IPS-15b (cell line): ENCODE measurements at regions not wholly inside any gene's neighbourhood (a gene's known extent, or its start where the extent isn't known, plus 50 kb on each side); places are given as distances from the start of the nearest gene placed in this dataset.

Source experiments
- H3K27me3 ChIP-seq: one replicate; pipeline ENCODE4 v1.6.1; 2013; ENCODE audit warnings: low read length; ENCODE audit not compliant: control insufficient read depth, insufficient read depth
- H3K36me3 ChIP-seq: one replicate; pipeline ENCODE4 v1.6.1; 2013; ENCODE audit warnings: low read length; ENCODE audit not compliant: control insufficient read depth, insufficient read depth
- H3K4me1 ChIP-seq: one replicate; pipeline ENCODE4 v1.6.1; 2013; ENCODE audit warnings: mild to moderate bottlenecking, low read length; ENCODE audit not compliant: control insufficient read depth, insufficient read depth
- H3K4me3 ChIP-seq: one replicate; pipeline ENCODE4 v1.5.1; 2013; ENCODE audit warnings: low read depth, low read length
- H3K9ac ChIP-seq: one replicate; pipeline ENCODE4 v1.6.1; 2013; ENCODE audit warnings: low read depth, mild to moderate bottlenecking, low read length
- H3K9me3 ChIP-seq: one replicate; pipeline ENCODE4 v1.6.1; 2013; ENCODE audit warnings: mild to moderate bottlenecking, low read length; ENCODE audit not compliant: control insufficient read depth, insufficient read depth

DNA sequence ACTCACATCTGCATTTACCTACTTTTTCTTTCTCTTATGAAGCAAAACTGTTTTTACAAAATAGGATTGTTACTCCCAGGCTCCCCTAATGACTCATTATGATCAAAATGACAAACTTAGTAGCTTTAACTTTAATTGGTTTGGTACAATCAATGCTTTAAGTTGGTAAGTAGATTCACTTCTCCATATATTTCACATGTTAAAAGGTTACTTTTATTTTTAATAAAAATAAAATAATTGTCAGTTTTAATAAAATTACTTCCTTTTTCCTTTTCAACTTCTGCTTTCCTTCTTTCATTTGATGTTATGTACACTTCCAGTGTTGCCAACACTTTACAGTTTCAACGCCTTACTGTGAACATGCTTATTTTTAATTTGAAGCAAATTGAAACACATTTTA is 477.6 kb downstream of the SETD4 start:
- H3K36me3 ChIP-seq, result no peaks in the 10 kb centered on the region
- H3K27me3 ChIP-seq, result no peaks in the 10 kb centered on the region
- peaks cover 3% of the 10 kb centered on the region for H3K4me1 ChIP-seq
- H3K9ac ChIP-seq, result no peak overlapping the region
- no peaks in the 10 kb centered on the region for H3K9me3 ChIP-seq
- H3K4me3 ChIP-seq, result no peak overlapping the region

- Histone ChIP-seq H3K4me3 (no peak overlapping the region), H3K9me3 (no peaks in the 10 kb centered on the region), H3K27me3 (no peaks in the 10 kb centered on the region), H3K36me3 (no peaks in the 10 kb centered on the region), H3K9ac (no peak overlapping the region), H3K4me1 (peaks cover 3% of the 10 kb centered on the region)
Measured at GRCh38 chr21:35581640-35582039, 478.7 kb downstream of the SETD4 start.

DNA sequence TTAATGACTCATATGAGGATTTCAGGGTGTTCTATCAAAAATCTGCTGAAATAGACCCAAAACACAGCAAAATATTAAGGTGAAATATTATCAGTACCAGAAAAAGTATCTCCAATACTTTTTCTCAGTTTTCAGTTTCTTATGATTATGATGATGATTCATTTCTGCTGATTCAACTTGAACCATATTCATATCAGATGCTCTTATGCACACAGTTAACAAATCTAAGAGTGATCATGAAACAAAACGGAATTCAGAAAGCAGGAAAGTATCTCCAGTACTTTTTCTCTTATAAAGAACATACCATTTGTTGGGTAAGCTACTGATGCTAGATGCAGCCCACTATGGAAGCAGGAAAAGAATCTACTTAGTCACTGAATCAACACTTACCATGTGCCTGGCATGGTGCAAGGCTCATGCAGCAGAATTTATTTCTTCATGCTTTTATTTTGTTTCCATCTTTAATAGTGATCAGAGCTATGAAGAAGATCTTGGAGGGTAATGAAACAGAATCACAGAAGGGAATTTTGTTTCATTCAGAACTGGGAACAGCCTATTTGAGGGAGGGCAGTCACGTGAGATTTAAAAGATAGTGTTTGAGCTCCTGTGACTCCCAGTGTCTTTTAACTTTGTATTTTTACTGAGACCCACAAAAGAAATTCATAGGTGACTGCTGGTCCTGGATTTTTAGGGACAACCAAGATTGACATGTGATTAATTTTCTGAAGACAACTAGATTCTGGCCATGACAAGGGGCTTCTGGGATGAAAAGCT is 480.6 kb downstream of the SETD4 start:
- Histone ChIP-seq H3K4me3 (no peak overlapping the region), H3K9me3 (no peaks in the 10 kb centered on the region), H3K9ac (no peak overlapping the region), H3K27me3 (no peaks in the 10 kb centered on the region), H3K4me1 (no peaks in the 10 kb centered on the region), H3K36me3 (no peaks in the 10 kb centered on the region)

- H3K4me1 ChIP-seq, result no peaks in the 10 kb centered on the region
- no peaks in the 10 kb centered on the region for H3K9me3 ChIP-seq
- no peak overlapping the region for H3K9ac ChIP-seq
- no peaks in the 10 kb centered on the region for H3K27me3 ChIP-seq
- H3K4me3 ChIP-seq, result no peak overlapping the region
- H3K36me3 ChIP-seq, result no peaks in the 10 kb centered on the region
Measured at GRCh38 chr21:35578831-35579471, 481.4 kb downstream of the SETD4 start.

- no peak overlapping the region for H3K9ac ChIP-seq
- no peaks in the 10 kb centered on the region for H3K9me3 ChIP-seq
- H3K27me3 ChIP-seq, result no peaks in the 10 kb centered on the region
- H3K4me3 ChIP-seq, result no peak overlapping the region
- no peaks in the 10 kb centered on the region for H3K36me3 ChIP-seq
- no peaks in the 10 kb centered on the region for H3K4me1 ChIP-seq
Measured at GRCh38 chr21:35578347-35578782, 482.0 kb downstream of the SETD4 start.

GRCh38 chr21:35575280-35575915 is 484.9 kb downstream of the SETD4 start:
- no peaks in the 10 kb centered on the region for H3K27me3 ChIP-seq
- H3K4me1 ChIP-seq, result no peaks in the 10 kb centered on the region
- H3K9ac ChIP-seq, result no peak overlapping the region
- no peaks in the 10 kb centered on the region for H3K36me3 ChIP-seq
- H3K9me3 ChIP-seq, result no peaks in the 10 kb centered on the region
- H3K4me3 ChIP-seq, result no peak overlapping the region

DNA sequence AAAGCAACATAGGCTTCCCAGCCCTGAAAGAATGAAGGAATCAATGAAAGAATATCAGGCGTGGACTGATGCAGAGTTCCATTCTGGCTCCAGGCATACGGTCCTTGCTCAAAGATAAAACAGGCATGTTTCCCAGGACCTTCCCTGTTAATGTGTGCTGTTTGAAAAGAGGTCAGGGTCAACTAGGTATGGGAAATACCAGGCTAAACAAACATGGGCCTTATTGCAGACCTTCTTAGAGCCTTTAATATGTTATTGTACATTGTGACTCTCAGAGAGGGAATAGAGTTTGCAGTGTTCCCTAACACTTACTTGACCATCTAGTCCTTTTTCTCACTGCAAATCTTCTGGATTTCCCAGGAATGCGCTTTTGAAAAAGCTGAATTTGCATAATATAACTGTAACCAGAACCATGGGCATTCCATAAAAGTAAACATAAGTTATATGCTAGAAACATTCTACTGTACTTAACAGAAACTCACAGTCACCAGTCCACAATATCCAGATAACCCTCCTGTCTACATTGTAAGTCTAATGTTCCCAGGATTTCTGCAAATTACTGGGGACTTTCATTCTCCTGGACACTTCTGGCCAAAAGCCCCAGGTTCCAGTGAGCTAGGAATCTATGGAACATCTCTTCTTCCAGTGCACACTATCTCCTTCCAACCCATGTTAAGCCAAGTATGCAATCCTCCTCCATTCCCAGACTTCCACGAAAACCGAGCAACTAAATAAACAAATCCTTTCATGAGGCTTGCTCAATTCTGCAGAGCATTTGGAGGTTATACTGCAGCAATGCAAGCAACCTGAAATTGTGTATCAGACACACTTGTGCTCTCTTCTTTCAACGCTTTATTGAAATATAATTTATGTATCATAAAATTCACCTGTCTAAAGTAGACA is 486.6 kb downstream of the SETD4 start:
- Histone ChIP-seq H3K4me3 (no peak overlapping the region), H3K9ac (no peak overlapping the region), H3K9me3 (no peaks in the 10 kb centered on the region), H3K36me3 (no peaks in the 10 kb centered on the region), H3K4me1 (no peaks in the 10 kb centered on the region), H3K27me3 (no peaks in the 10 kb centered on the region)

DNA sequence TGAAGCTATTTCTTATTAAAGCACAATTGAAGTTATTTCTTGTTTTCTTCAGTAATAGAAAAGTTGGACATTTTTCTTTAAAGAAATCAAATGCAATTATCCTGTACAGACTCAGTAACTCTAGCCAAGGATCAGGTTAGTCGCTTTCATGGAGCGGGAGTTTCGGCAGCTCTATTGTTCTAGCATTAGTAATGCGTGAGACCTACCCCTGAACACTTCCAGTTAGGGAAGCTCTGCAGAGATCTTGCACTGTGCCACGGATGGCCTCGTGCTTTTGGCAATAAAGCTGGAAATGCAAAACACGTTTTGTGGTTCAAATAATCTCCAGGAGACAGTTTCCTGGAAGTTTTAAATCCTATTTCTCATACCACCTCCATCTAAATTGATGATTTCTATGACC is 488.4 kb downstream of the SETD4 start:
- no peaks in the 10 kb centered on the region for H3K27me3 ChIP-seq
- no peak overlapping the region for H3K9ac ChIP-seq
- no peaks in the 10 kb centered on the region for H3K9me3 ChIP-seq
- H3K36me3 ChIP-seq, result no peaks in the 10 kb centered on the region
- H3K4me3 ChIP-seq, result no peak overlapping the region
- no peaks in the 10 kb centered on the region for H3K4me1 ChIP-seq

GRCh38 chr21:35568643-35569042 is 491.7 kb downstream of the SETD4 start:
- Histone ChIP-seq H3K36me3 (no peaks in the 10 kb centered on the region), H3K4me3 (no peak overlapping the region), H3K27me3 (no peaks in the 10 kb centered on the region), H3K4me1 (no peaks in the 10 kb centered on the region), H3K9me3 (no peaks in the 10 kb centered on the region), H3K9ac (no peak overlapping the region)

DNA sequence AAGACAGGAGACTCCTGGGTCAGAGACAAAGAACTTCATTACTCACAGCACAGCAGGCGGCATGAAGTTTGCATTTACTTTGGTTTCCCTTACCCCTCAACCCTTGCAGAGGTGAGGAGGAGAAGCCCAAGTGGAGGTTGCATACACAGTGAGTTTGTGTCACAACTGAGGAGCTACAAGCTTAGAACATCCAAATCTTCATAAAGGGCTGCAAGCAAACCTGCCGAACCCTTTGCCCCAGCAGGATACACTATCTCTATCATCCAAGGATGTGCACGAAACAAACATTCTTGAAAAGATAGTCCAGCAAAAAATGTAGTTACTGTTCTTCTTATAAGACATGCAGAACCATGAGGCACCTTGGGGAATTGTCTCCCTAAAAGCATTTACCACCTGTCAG is 493.5 kb downstream of the SETD4 start:
- no peak overlapping the region for H3K4me3 ChIP-seq
- no peaks in the 10 kb centered on the region for H3K27me3 ChIP-seq
- H3K9me3 ChIP-seq, result no peaks in the 10 kb centered on the region
- H3K9ac ChIP-seq, result no peak overlapping the region
- H3K4me1 ChIP-seq, result no peaks in the 10 kb centered on the region
- no peaks in the 10 kb centered on the region for H3K36me3 ChIP-seq

GRCh38 chr21:35565204-35565611 is 495.1 kb downstream of the SETD4 start:
- H3K9me3 ChIP-seq, result no peaks in the 10 kb centered on the region
- no peaks in the 10 kb centered on the region for H3K36me3 ChIP-seq
- no peaks in the 10 kb centered on the region for H3K27me3 ChIP-seq
- no peaks in the 10 kb centered on the region for H3K4me1 ChIP-seq
- H3K4me3 ChIP-seq, result no peak overlapping the region
- no peak overlapping the region for H3K9ac ChIP-seq
